ENCODE measurements at regions not wholly inside any gene's neighbourhood (a gene's known extent, or its start where the extent isn't known, plus 50 kb on each side); places are given as distances from the start of the nearest gene placed in this dataset.

GRCh38 chr18:50461251-50461650 is 86.4 kb downstream of the SKA1 start:
- TF ChIP-seq CTCF (conservative IDR thresholded peaks at IDR 0.05) (no peak), ZFX (IDR thresholded peaks at IDR 0.05) (no peak)
- no peak overlapping the region for H3K27ac ChIP-seq

DNA sequence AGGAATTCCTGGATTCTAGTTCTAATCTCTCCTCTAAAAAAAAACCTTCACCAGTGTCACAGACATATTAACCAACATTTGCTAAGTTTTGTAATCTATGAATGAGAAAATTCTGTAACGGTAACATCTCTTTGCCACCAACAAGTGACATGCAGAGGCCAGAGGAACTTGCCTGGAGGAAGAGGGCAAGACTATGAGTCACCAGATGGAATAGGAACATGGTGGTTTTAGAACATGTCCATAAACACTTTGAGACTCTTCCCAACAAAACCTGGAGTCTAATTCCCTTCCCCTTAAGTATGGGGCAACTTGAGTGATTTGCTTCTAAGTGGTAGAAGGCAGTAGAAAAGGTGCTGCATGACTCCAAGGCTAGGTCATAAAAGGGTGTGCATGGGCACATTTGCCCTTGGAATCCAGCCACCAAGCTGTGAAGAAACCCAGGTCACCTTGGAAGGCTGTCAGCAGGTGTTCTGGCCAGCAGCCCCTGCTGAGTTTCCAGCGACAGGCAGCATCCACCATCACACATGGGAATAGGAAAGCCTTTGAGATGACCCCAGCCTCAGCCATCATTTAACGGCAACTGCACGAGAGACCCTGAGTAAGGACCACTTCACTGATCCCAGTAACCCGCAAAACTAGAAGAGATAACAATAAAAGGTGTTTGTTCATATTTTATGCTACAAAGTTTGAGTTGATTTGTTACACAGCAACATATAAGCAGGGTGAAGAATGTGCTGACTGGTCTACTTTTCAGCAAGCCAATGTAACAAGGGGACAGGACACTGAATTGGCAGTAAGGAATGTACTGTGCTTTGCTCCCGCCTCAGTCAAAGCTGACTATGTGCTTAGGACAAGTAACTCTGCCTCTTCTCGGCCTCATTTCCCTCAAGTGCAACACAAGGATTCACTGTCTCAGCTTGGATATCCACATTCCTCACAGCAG is 90.6 kb downstream of the SKA1 start:
- no peak for TF ChIP-seq ZFX (IDR thresholded peaks at IDR 0.05)
- TF ChIP-seq CTCF (conservative IDR thresholded peaks at IDR 0.05), result no peak
- no peak overlapping the region for H3K27ac ChIP-seq

DNA sequence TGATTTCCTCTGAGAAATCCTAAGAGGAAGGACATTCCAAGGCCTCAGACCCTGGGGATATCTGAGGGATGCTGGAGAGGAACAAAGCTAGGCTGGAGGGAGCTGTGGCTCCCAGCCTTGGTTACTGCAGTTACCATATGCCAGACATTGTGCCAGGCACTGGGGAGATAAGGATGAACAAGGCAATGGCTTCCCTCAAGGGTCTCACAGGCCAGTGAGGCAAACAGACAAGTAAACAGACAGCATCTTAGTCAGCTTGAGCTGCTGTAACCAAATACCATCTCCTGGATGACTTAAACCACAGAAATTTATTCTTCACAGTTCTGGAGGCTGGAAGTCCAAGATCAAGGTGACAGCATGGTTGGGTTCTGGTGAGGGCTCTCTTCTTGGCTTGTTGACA is 91.8 kb downstream of the SKA1 start:
- H3K27ac ChIP-seq, result no peak overlapping the region
- TF ChIP-seq CTCF (conservative IDR thresholded peaks at IDR 0.05), result no peak

- TF ChIP-seq ZFX (IDR thresholded peaks at IDR 0.05) (no peak), CTCF (conservative IDR thresholded peaks at IDR 0.05) (no peak)
- H3K27ac ChIP-seq, result no peak overlapping the region
These were observed 91.1 kb upstream of the MAPK4 start for GRCh38 chr18:50468807-50469206.

DNA sequence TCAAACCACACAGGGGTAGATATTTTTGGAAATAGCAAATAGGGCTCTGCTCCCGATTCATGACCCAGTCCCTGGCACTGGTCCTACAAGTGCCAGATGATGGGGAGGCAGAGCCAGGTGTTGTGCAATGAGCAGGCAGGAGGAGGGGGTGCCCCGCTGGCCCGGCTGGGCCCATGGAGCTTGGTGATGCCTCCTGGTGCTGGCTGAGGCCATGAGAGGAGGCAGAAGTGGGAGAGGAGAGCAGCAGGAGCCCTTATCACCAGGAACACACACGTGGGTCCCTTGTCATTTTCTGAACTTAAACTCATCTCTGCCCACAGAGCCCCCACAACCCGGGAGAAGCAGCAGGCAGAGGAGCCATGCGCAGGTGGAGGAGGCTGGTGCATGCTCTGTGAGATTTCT is 90.5 kb upstream of the MAPK4 start:
- TF ChIP-seq ZFX (IDR thresholded peaks at IDR 0.05) (no peak), CTCF (conservative IDR thresholded peaks at IDR 0.05) (no peak)
- H3K27ac ChIP-seq, result no peak overlapping the region

- TF ChIP-seq CTCF (conservative IDR thresholded peaks at IDR 0.05) (no peak), ZFX (IDR thresholded peaks at IDR 0.05) (no peak)
- H3K27ac ChIP-seq, result no peak overlapping the region
These were observed 86.9 kb upstream of the MAPK4 start for GRCh38 chr18:50472941-50473340.

DNA sequence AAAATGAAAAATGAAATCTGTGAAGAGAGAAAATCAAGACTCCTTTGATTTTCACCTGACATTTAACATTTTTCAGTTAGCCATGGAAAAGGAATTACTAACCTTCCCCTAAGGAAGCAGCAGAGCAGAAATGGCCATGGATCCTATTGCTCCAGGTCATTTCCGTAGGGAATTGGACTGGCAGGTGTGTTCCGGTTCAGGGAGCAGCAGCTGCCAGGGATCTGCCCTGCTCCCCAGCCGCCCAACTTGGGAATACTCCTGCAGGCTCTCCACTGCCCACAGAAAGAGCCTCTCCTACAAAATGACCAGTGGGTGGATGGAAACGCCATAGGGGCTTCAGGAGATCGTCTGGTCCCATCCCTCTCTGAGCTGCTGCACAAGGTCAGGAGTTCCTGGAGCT is 86.0 kb upstream of the MAPK4 start:
- TF ChIP-seq CTCF (conservative IDR thresholded peaks at IDR 0.05) (no peak), ZFX (IDR thresholded peaks at IDR 0.05) (no peak)
- H3K27ac ChIP-seq, result no peak overlapping the region
